OCI-LY7 (cell line): ENCODE measurements at regions not wholly inside any gene's neighbourhood (a gene's known extent, or its start where the extent isn't known, plus 50 kb on each side); places are given as distances from the start of the nearest gene placed in this dataset.
"Not testable (repeated sequence)": the region's sequence is repeated elsewhere in the genome, so short reads cannot be mapped to it uniquely, and the experiment has no call there.

Experiments used
- BruUV-seq: library from RNA; stranded (reverse); fragments of 400-500 nt; replicated peaks from 2 replicates; lab custom pipeline; 2021; lab: Mats Ljungman, UMichigan
- CTCF ChIA-PET: fragments of 300-600 bp; sonication (Branson Sonifier 250); formaldehyde crosslinking; loops from one replicate; lab custom pipeline; 2022; ENCODE audit warnings: antibody characterized with exemption; ENCODE audit not compliant: unreplicated experiment; lab: Charles Lee
- POLR2A ChIA-PET: fragments of 300-600 bp; sonication (Branson Sonifier 250); formaldehyde crosslinking; loops from one replicate; lab custom pipeline; 2022; ENCODE audit warnings: antibody characterized with exemption; lab: Charles Lee
- DNase-seq: peaks from one replicate; pipeline ENCODE4 v3.0.0-alpha.2; 2015; ENCODE audit warnings: low spot score
- H2AFZ ChIP-seq: fragments of 200-600 bp; sonication (generic), shearing (Covaris generic); 2 replicates; pipeline ENCODE4 v1.6.1; 2014; ENCODE audit warnings: mild to moderate bottlenecking, antibody characterized with exemption, low read length, moderate library complexity
- H3K27ac ChIP-seq: fragments of 200-600 bp; sonication (generic); 2 replicates; pipeline ENCODE4 v1.5.1; 2014; ENCODE audit warnings: mixed run types, low read depth, mild to moderate bottlenecking, moderate library complexity, low read length, inconsistent platforms; ENCODE audit not compliant: poor library complexity, severe bottlenecking
- H3K36me3 ChIP-seq: fragments of 200-600 bp; sonication (generic); 2 replicates; pipeline ENCODE4 v1.6.1; 2014; ENCODE audit warnings: mild to moderate bottlenecking, antibody characterized with exemption, low read length, moderate library complexity, mixed read lengths; ENCODE audit not compliant: insufficient read depth
- H3K4me1 ChIP-seq: fragments of 200-600 bp; sonication (generic); 2 replicates; pipeline ENCODE4 v1.5.1; 2014; ENCODE audit warnings: mild to moderate bottlenecking, low read length; ENCODE audit not compliant: insufficient read depth, poor library complexity, severe bottlenecking
- H3K4me2 ChIP-seq: fragments of 200-600 bp; sonication (generic); 2 replicates; pipeline ENCODE4 v1.6.1; 2014; ENCODE audit warnings: mild to moderate bottlenecking, low read length
- H3K4me3 ChIP-seq: fragments of 200-600 bp; sonication (generic); 2 replicates; pipeline ENCODE4 v1.5.1; 2014; ENCODE audit warnings: mild to moderate bottlenecking, low read depth, low read length; ENCODE audit not compliant: poor library complexity, severe bottlenecking
- H3K79me2 ChIP-seq: fragments of 200-600 bp; sonication (generic); 2 replicates; pipeline ENCODE4 v1.6.1; 2016; ENCODE audit warnings: low read depth, mild to moderate bottlenecking, low read length, moderate library complexity, mixed read lengths; ENCODE audit not compliant: insufficient read depth
- H3K9me2 ChIP-seq: fragments of 200-600 bp; sonication (generic); 2 replicates; pipeline ENCODE4 v1.6.1; 2016; ENCODE audit warnings: mild to moderate bottlenecking, low read length, mixed read lengths; ENCODE audit not compliant: insufficient read depth
- H3K9me3 ChIP-seq: fragments of 200-600 bp; sonication (generic); 2 replicates; pipeline ENCODE4 v1.6.1; 2014; ENCODE audit warnings: mild to moderate bottlenecking, mixed run types, low read length, mixed read lengths
- H4K20me1 ChIP-seq: fragments of 200-600 bp; sonication (generic); 2 replicates; pipeline ENCODE4 v1.6.1; 2014; ENCODE audit warnings: mild to moderate bottlenecking, antibody characterized with exemption, low read length, moderate library complexity, mixed read lengths; ENCODE audit not compliant: insufficient read depth
- CTCF ChIP-seq: fragments of 200-600 bp; sonication (generic); conservative IDR thresholded peaks from 2 replicates; pipeline ENCODE4 v1.5.1; 2014; ENCODE audit warnings: mild to moderate bottlenecking, antibody characterized with exemption, low read length, moderate library complexity, mixed read lengths
- EZH2phosphoT487 ChIP-seq: fragments of 200-600 bp; sonication (generic); IDR thresholded peaks from 2 replicates; pipeline ENCODE4 v1.6.1; 2018; ENCODE audit warnings: low read depth, borderline replicate concordance, mild to moderate bottlenecking, mixed run types, antibody characterized with exemption, low read length, moderate library complexity, mixed read lengths
- intact Hi-C: fragments of 100-400 bp; cut with micrococcal nuclease; formaldehyde crosslinking; loops from one replicate; pipeline ENCODE4 v1.10.0; 2022; ENCODE audit not compliant: unreplicated experiment

GRCh38 chrX:65331371-65331770 is 203.2 kb downstream of the LAS1L start:
- CTCF ChIA-PET, result no interaction called here
- intact Hi-C loops, result no loop called here

GRCh38 chrX:65300104-65300809 is 234.3 kb downstream of the LAS1L start:
- TF ChIP-seq EZH2phosphoT487 (no peak), CTCF (no peak)
- no peaks in the 10 kb centered on the region for H3K36me3 ChIP-seq
- intact Hi-C loops, result no loop called here
- H3K4me3 ChIP-seq, result no peak overlapping the region
- ChIA-PET POLR2A (no interaction called here), CTCF (no interaction called here)
- H4K20me1 ChIP-seq, result no peaks in the 10 kb centered on the region
- BruUV-seq, result no TSS peak
- no peaks in the 10 kb centered on the region for H3K9me2 ChIP-seq
- no peaks in the 10 kb centered on the region for H3K79me2 ChIP-seq
- no peak overlapping the region for H3K4me2 ChIP-seq
- H2AFZ ChIP-seq, result no peak overlapping the region
- no peaks in the 10 kb centered on the region for H3K9me3 ChIP-seq
- peak; percentile 0 for DNase-seq
- H3K27ac ChIP-seq, result no peak overlapping the region
- H3K4me1 ChIP-seq, result no peaks in the 10 kb centered on the region

More at GRCh38 chrX:65331371-65331770, 203.2 kb downstream of the LAS1L start:
- Histone ChIP-seq H3K4me1 (no peaks in the 10 kb centered on the region), H3K9me2 (no peaks in the 10 kb centered on the region), H3K27ac (no peak overlapping the region), H3K4me2 (no peak overlapping the region), H3K4me3 (no peak overlapping the region), H2AFZ (no peak overlapping the region), H3K36me3 (no peaks in the 10 kb centered on the region), H3K79me2 (no peaks in the 10 kb centered on the region), H4K20me1 (no peaks in the 10 kb centered on the region), H3K9me3 (no peaks in the 10 kb centered on the region)
- BruUV-seq, result no TSS peak
- TF ChIP-seq EZH2phosphoT487 (no peak), CTCF (no peak)
- POLR2A ChIA-PET, result no interaction called here
- no peak for DNase-seq

GRCh38 chrX:65282905-65283304 is 251.7 kb downstream of the LAS1L start:
- H2AFZ ChIP-seq, BruUV-seq, H3K36me3 ChIP-seq, H3K9me2 ChIP-seq, H4K20me1 ChIP-seq, H3K27ac ChIP-seq, H3K4me2 ChIP-seq, CTCF ChIA-PET, H3K4me1 ChIP-seq, DNase-seq, POLR2A ChIA-PET, H3K79me2 ChIP-seq, H3K9me3 ChIP-seq, intact Hi-C loops, H3K4me3 ChIP-seq: not testable (repeated sequence)
